ENCODE measurements at regions not wholly inside any gene's neighbourhood (a gene's known extent, or its start where the extent isn't known, plus 50 kb on each side); places are given as distances from the start of the nearest gene placed in this dataset.

GRCh38 chr21:14683063-14683462 lies 136.9 kb upstream of the SAMSN1 start:
- H3K36me3 Mint-ChIP-seq, result no peaks in the 10 kb centered on the region
- Histone ChIP-seq H3K36me3 (ENCODE audit: control insufficient read depth, insufficient read depth, low read length) (no peaks in the 10 kb centered on the region), H3K27ac (ENCODE audit: low read length) (no peak overlapping the region), H3K27me3 (ENCODE audit: control insufficient read depth, insufficient read depth, low read length) (no peaks in the 10 kb centered on the region), H3K9me3 (ENCODE audit: control insufficient read depth, insufficient read depth, low read length) (no peaks in the 10 kb centered on the region), H3K4me3 (ENCODE audit: low read length) (no peak overlapping the region), H3K4me1 (ENCODE audit: control insufficient read depth, insufficient read depth, low read length) (peaks cover 9% of the 10 kb centered on the region)
- H3K4me1 Mint-ChIP-seq, result peaks cover 15 to 19% of the 10 kb centered on the region in 2 donors
- H3K9me3 Mint-ChIP-seq, result no peaks in the 10 kb centered on the region
- no peaks in the 10 kb centered on the region for H3K27me3 Mint-ChIP-seq (ENCODE audit: low read depth in 2 of 2)
- DNase-seq (no peak), ATAC-seq (no peak)
- no peak overlapping the region for H3K4me3 Mint-ChIP-seq
- TF ChIP-seq CTCF (IDR thresholded peaks at IDR 0.05), result no peak
- intact Hi-C loops (cut with micrococcal nuclease), result loop anchor here (10.0 kb wide), 1 partner anchor 158 kb away; no protein-coding TSS in a partner anchor
- no peak overlapping the region for H3K27ac Mint-ChIP-seq

- Mint-ChIP-seq H3K27ac (no peak overlapping the region), H3K36me3 (no peaks in the 10 kb centered on the region), H3K4me3 (no peak overlapping the region), H3K4me1 (peaks cover 13 to 18% of the 10 kb centered on the region in 2 donors), H3K27me3 (ENCODE audit: low read depth in 2 of 2) (no peaks in the 10 kb centered on the region), H3K9me3 (peaks cover 0 to 3% of the 10 kb centered on the region in 2 donors)
- Histone ChIP-seq H3K27ac (ENCODE audit: low read length) (no peak overlapping the region), H3K4me1 (ENCODE audit: control insufficient read depth, insufficient read depth, low read length) (peaks cover 4% of the 10 kb centered on the region), H3K4me3 (ENCODE audit: low read length) (no peak overlapping the region), H3K36me3 (ENCODE audit: control insufficient read depth, insufficient read depth, low read length) (no peaks in the 10 kb centered on the region), H3K27me3 (ENCODE audit: control insufficient read depth, insufficient read depth, low read length) (no peaks in the 10 kb centered on the region), H3K9me3 (ENCODE audit: control insufficient read depth, insufficient read depth, low read length) (no peaks in the 10 kb centered on the region)
- DNase-seq, result no peak
- no peak for ATAC-seq
- WGBS (ENCODE audit: insufficient coverage), result 80% methylated on average over 3 of the region's 3 CpGs
- TF ChIP-seq CTCF (IDR thresholded peaks at IDR 0.05), result no peak
- intact Hi-C loops (cut with micrococcal nuclease), result no loop called here
These were observed 133.0 kb upstream of the SAMSN1 start for GRCh38 chr21:14678973-14679574.

- Histone ChIP-seq H3K27me3 (ENCODE audit: control insufficient read depth, insufficient read depth, low read length) (no peaks in the 10 kb centered on the region), H3K9me3 (ENCODE audit: control insufficient read depth, insufficient read depth, low read length) (no peaks in the 10 kb centered on the region), H3K4me1 (ENCODE audit: control insufficient read depth, insufficient read depth, low read length) (peaks cover 4% of the 10 kb centered on the region), H3K27ac (ENCODE audit: low read length) (no peak overlapping the region), H3K4me3 (ENCODE audit: low read length) (no peak overlapping the region), H3K36me3 (ENCODE audit: control insufficient read depth, insufficient read depth, low read length) (no peaks in the 10 kb centered on the region)
- no peaks in the 10 kb centered on the region for H3K36me3 Mint-ChIP-seq
- ATAC-seq (no peak), DNase-seq (no peak)
- peaks cover 0 to 3% of the 10 kb centered on the region in 2 donors for H3K9me3 Mint-ChIP-seq
- peaks cover 13 to 18% of the 10 kb centered on the region in 2 donors for H3K4me1 Mint-ChIP-seq
- H3K27ac Mint-ChIP-seq, result peak overlapping the region in 1 of 2 donors; percentile 78
- peaks cover 0 to 2% of the 10 kb centered on the region in 2 donors for H3K27me3 Mint-ChIP-seq (ENCODE audit: low read depth in 2 of 2)
- 89% methylated on average over 8 of the region's 9 CpGs for WGBS (ENCODE audit: insufficient coverage)
- intact Hi-C loops (cut with micrococcal nuclease), result no loop called here
- no peak for TF ChIP-seq CTCF (IDR thresholded peaks at IDR 0.05)
- H3K4me3 Mint-ChIP-seq, result peak overlapping the region; percentile 1
These were observed 131.6 kb upstream of the SAMSN1 start for GRCh38 chr21:14677639-14678179.

- no peak for TF ChIP-seq CTCF (IDR thresholded peaks at IDR 0.05)
- Histone ChIP-seq H3K4me1 (ENCODE audit: control insufficient read depth, insufficient read depth, low read length) (peaks cover 4% of the 10 kb centered on the region), H3K36me3 (ENCODE audit: control insufficient read depth, insufficient read depth, low read length) (no peaks in the 10 kb centered on the region), H3K9me3 (ENCODE audit: control insufficient read depth, insufficient read depth, low read length) (no peaks in the 10 kb centered on the region), H3K27me3 (ENCODE audit: control insufficient read depth, insufficient read depth, low read length) (no peaks in the 10 kb centered on the region), H3K4me3 (ENCODE audit: low read length) (no peak overlapping the region), H3K27ac (ENCODE audit: low read length) (peak overlapping the region; percentile 79)
- H3K9me3 Mint-ChIP-seq, result peaks cover 0 to 3% of the 10 kb centered on the region in 2 donors
- H3K4me1 Mint-ChIP-seq, result peaks cover 13 to 18% of the 10 kb centered on the region in 2 donors
- no peak for ATAC-seq
- H3K27ac Mint-ChIP-seq, result peak overlapping the region; percentile 78 to 82
- H3K4me3 Mint-ChIP-seq, result peak overlapping the region; percentile 2
- peak in 1 of 2 donors; percentile 11 for DNase-seq
- H3K36me3 Mint-ChIP-seq, result no peaks in the 10 kb centered on the region
- intact Hi-C loops (cut with micrococcal nuclease), result no loop called here
- H3K27me3 Mint-ChIP-seq (ENCODE audit: low read depth in 2 of 2), result peaks cover 0 to 2% of the 10 kb centered on the region in 2 donors
These were observed 130.9 kb upstream of the SAMSN1 start for GRCh38 chr21:14677013-14677412.
